GM10266 (cell line): ENCODE measurements at regions not wholly inside any gene's neighbourhood (a gene's known extent, or its start where the extent isn't known, plus 50 kb on each side); places are given as distances from the start of the nearest gene placed in this dataset.

Source experiments
- DNase-seq: peaks from one replicate; pipeline ENCODE4 v3.0.0; 2012; ENCODE audit errors: extremely low spot score
- CTCF ChIP-seq: IDR thresholded peaks from 2 replicates; pipeline ENCODE4 v1.5.1; 2012; ENCODE audit warnings: mild to moderate bottlenecking, low read depth; ENCODE audit not compliant: control insufficient read depth, insufficient read depth; ENCODE audit errors: missing control alignments

- no peak for TF ChIP-seq CTCF
- no peak for DNase-seq
Observed at GRCh38 chrX:45775468-45775867, 574.8 kb upstream of the DIPK2B start.

- DNase-seq = no peak
- no peak for TF ChIP-seq CTCF
Observed at GRCh38 chrX:45774961-45775360, 574.3 kb upstream of the DIPK2B start.

GRCh38 chrX:45773572-45773971, 572.9 kb upstream of the DIPK2B start:
- no peak for DNase-seq
- TF ChIP-seq CTCF = no peak

GRCh38 chrX:45771560-45772340, 571.1 kb upstream of the DIPK2B start:
- DNase-seq = peak; percentile 18
- TF ChIP-seq CTCF = no peak

GRCh38 chrX:45771114-45771513, 570.4 kb upstream of the DIPK2B start:
- no peak for TF ChIP-seq CTCF
- DNase-seq = no peak

GRCh38 chrX:45769761-45770582, 569.3 kb upstream of the DIPK2B start:
- TF ChIP-seq CTCF = no peak
- peak; percentile 42 for DNase-seq
